Fibroblast of lung (primary cell): ENCODE measurements at regions not wholly inside any gene's neighbourhood (a gene's known extent, or its start where the extent isn't known, plus 50 kb on each side); places are given as distances from the start of the nearest gene placed in this dataset.

Experiments used
- DNase-seq, 2 donors: peaks; one replicate each; pipeline versions ENCODE4 v3.0.0 to v3.0.0-alpha.2; 2010; ENCODE audit warnings: low read depth in 2 of 2
- H2AFZ ChIP-seq: 2 replicates; pipeline ENCODE4 v1.5.1; 2012; ENCODE audit warnings: low read length, control low read depth, inconsistent platforms
- H3K27ac ChIP-seq: 2 replicates; pipeline ENCODE4 v1.5.1; 2011; ENCODE audit warnings: low read length, control low read depth; ENCODE audit not compliant: insufficient read depth
- H3K27me3 ChIP-seq: 2 replicates; pipeline ENCODE4 v1.5.1; 2011; ENCODE audit warnings: mild to moderate bottlenecking, low read length; ENCODE audit not compliant: control insufficient read depth, insufficient read depth
- H3K36me3 ChIP-seq: 2 replicates; pipeline ENCODE4 v1.5.1; 2011; ENCODE audit warnings: low read length; ENCODE audit not compliant: control insufficient read depth, insufficient read depth
- H3K4me1 ChIP-seq: 2 replicates; pipeline ENCODE4 v1.5.1; 2011; ENCODE audit warnings: low read length; ENCODE audit not compliant: control insufficient read depth, insufficient read depth; ENCODE audit errors: extremely low read depth
- H3K4me2 ChIP-seq: 2 replicates; pipeline ENCODE4 v1.5.1; 2011; ENCODE audit warnings: low read length, control low read depth; ENCODE audit not compliant: insufficient read depth; ENCODE audit errors: extremely low read depth
- H3K4me3 ChIP-seq, 4 experiments: fragments of 200-600 bp in 1 of 4; sonication (generic) in 1 of 4; replicated peaks in 1 of 4; 2 replicates each; pipeline ENCODE4 v1.5.1; 2011 to 2016; ENCODE audit warnings: low read length in 4 of 4, low read depth in 3 of 4, mild to moderate bottlenecking in 3 of 4, control low read depth in 2 of 4, inconsistent platforms in 1 of 4, mixed read lengths in 1 of 4; ENCODE audit not compliant: insufficient read depth in 1 of 4; ENCODE audit errors: control extremely low read depth in 1 of 4
- H3K79me2 ChIP-seq: 2 replicates; pipeline ENCODE4 v1.5.1; 2012; ENCODE audit warnings: mild to moderate bottlenecking, low read length, inconsistent platforms; ENCODE audit not compliant: control insufficient read depth, insufficient read depth
- H3K9ac ChIP-seq: 2 replicates; pipeline ENCODE4 v1.5.1; 2011; ENCODE audit warnings: mild to moderate bottlenecking, low read length, control low read depth; ENCODE audit not compliant: insufficient read depth
- H3K9me3 ChIP-seq: 2 replicates; pipeline ENCODE4 v1.5.1; 2012; ENCODE audit warnings: low read depth, low read length; ENCODE audit not compliant: control insufficient read depth, insufficient read depth
- H4K20me1 ChIP-seq: 2 replicates; pipeline ENCODE4 v1.5.1; 2011; ENCODE audit warnings: low read length; ENCODE audit not compliant: control insufficient read depth, insufficient read depth; ENCODE audit errors: extremely low read depth
- CTCF ChIP-seq, 2 donors: IDR thresholded peaks in 1 of 2; conservative IDR thresholded peaks in 1 of 2; 1 replicate in 1 of 2; 2 replicates in 1 of 2; pipeline ENCODE4 v1.5.1; 2011 to 2012; ENCODE audit warnings: low read length in 2 of 2, control low read depth in 1 of 2, inconsistent platforms in 1 of 2, low read depth in 1 of 2, mild to moderate bottlenecking in 1 of 2
- EZH2 ChIP-seq: IDR thresholded peaks from 2 replicates; pipeline ENCODE4 v1.5.1; 2012; ENCODE audit warnings: low read length, control low read depth, mild to moderate bottlenecking; ENCODE audit errors: missing control alignments

GRCh38 chr10:10701084-10701611, 316.5 kb upstream of the CELF2 start:
- no peak for TF ChIP-seq EZH2
- no peak for TF ChIP-seq CTCF (conservative IDR thresholded peaks at IDR 0.05 in 1 of 2, IDR thresholded peaks at IDR 0.05 in 1 of 2; ENCODE audit: low read depth in 1 of 2, low read length in 2 of 2)
- Histone ChIP-seq H3K36me3 (no peaks in the 10 kb centered on the region), H3K79me2 (no peaks in the 10 kb centered on the region), H3K4me2 (no peak overlapping the region), H3K4me3 (no peak overlapping the region), H3K27ac (no peak overlapping the region), H4K20me1 (no peaks in the 10 kb centered on the region), H3K27me3 (no peaks in the 10 kb centered on the region), H3K9me3 (no peaks in the 10 kb centered on the region), H2AFZ (no peak overlapping the region), H3K4me1 (no peaks in the 10 kb centered on the region), H3K9ac (no peak overlapping the region)
- DNase-seq = no peak

DNA sequence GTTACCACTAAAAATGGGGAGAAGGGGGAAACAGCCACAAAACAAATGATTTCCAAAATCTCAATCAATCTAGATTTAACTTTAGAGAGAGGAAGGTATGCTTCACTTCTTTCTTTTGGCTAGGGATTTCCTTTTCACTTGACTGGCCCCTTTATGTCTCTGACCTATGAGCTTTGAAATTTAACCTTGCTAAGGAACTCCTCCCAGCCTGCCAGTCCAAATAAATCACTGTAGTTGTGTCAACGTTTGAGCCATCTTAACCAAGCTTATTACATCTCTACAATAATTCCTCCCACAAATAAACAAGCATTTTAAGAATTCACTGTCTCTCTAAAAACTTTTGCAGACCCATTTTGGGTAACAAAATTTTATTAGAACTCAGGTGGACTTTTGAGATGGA, 315.5 kb upstream of the CELF2 start:
- TF ChIP-seq CTCF (conservative IDR thresholded peaks at IDR 0.05 in 1 of 2, IDR thresholded peaks at IDR 0.05 in 1 of 2; ENCODE audit: low read depth in 1 of 2, low read length in 2 of 2) (no peak), EZH2 (no peak)
- Histone ChIP-seq H3K9me3 (no peaks in the 10 kb centered on the region), H3K9ac (no peak overlapping the region), H2AFZ (no peak overlapping the region), H3K36me3 (no peaks in the 10 kb centered on the region), H3K27me3 (no peaks in the 10 kb centered on the region), H4K20me1 (no peaks in the 10 kb centered on the region), H3K4me3 (no peak overlapping the region), H3K27ac (no peak overlapping the region), H3K4me1 (no peaks in the 10 kb centered on the region), H3K4me2 (no peak overlapping the region), H3K79me2 (no peaks in the 10 kb centered on the region)
- DNase-seq = no peak

GRCh38 chr10:10703382-10703781, 314.3 kb upstream of the CELF2 start:
- H3K36me3 ChIP-seq = no peaks in the 10 kb centered on the region
- H3K79me2 ChIP-seq = no peaks in the 10 kb centered on the region
- H3K4me1 ChIP-seq = no peaks in the 10 kb centered on the region
- no peak overlapping the region for H3K27ac ChIP-seq
- H3K9me3 ChIP-seq = no peaks in the 10 kb centered on the region
- no peak overlapping the region for H3K4me3 ChIP-seq
- H3K4me2 ChIP-seq = no peak overlapping the region
- H3K27me3 ChIP-seq = no peaks in the 10 kb centered on the region
- no peaks in the 10 kb centered on the region for H4K20me1 ChIP-seq
- TF ChIP-seq CTCF (conservative IDR thresholded peaks at IDR 0.05 in 1 of 2, IDR thresholded peaks at IDR 0.05 in 1 of 2; ENCODE audit: low read depth in 1 of 2, low read length in 2 of 2) = no peak
- TF ChIP-seq EZH2 = no peak
- no peak overlapping the region for H2AFZ ChIP-seq
- no peak for DNase-seq
- H3K9ac ChIP-seq = no peak overlapping the region
